CD4-positive, alpha-beta T cell treated with Interleukin-15 for 4 hours (primary cell): ENCODE measurements at regions not wholly inside any gene's neighbourhood (a gene's known extent, or its start where the extent isn't known, plus 50 kb on each side); places are given as distances from the start of the nearest gene placed in this dataset.
"Not testable (repeated sequence)": the region's sequence is repeated elsewhere in the genome, so short reads cannot be mapped to it uniquely, and the experiment has no call there.

Experiments used
- DNase-seq: peaks from one replicate; pipeline ENCODE4 v3.0.0-alpha.2; 2020; ENCODE audit warnings: low spot score

GRCh38 chr7:10593080-10593479 is 380.6 kb upstream of the PHF14 start:
- DNase-seq: no peak

GRCh38 chr7:10596827-10597226 is 376.8 kb upstream of the PHF14 start:
- DNase-seq: no peak

GRCh38 chr7:10604128-10604527 is 369.5 kb upstream of the PHF14 start:
- no peak for DNase-seq

- DNase-seq: no peak
Observed at GRCh38 chr7:10612950-10613349, 360.7 kb upstream of the PHF14 start.

GRCh38 chr7:10618953-10619352 is 354.7 kb upstream of the PHF14 start:
- DNase-seq: no peak

GRCh38 chr7:10632712-10633111 is 341.0 kb upstream of the PHF14 start:
- DNase-seq: no peak

- no peak for DNase-seq
Observed at GRCh38 chr7:10634239-10634638, 339.4 kb upstream of the PHF14 start.

GRCh38 chr7:10637991-10638390 is 335.7 kb upstream of the PHF14 start:
- DNase-seq: no peak

- no peak for DNase-seq
Observed at GRCh38 chr7:10643545-10643944, 330.1 kb upstream of the PHF14 start.

- no peak for DNase-seq
Observed at GRCh38 chr7:10644849-10645248, 328.8 kb upstream of the PHF14 start.

GRCh38 chr7:10646194-10646593 is 327.5 kb upstream of the PHF14 start:
- no peak for DNase-seq

GRCh38 chr7:10648289-10648688 is 325.4 kb upstream of the PHF14 start:
- no peak for DNase-seq

GRCh38 chr7:10649120-10649519 is 324.6 kb upstream of the PHF14 start:
- not testable (repeated sequence) for DNase-seq

GRCh38 chr7:10655031-10655430 is 318.6 kb upstream of the PHF14 start:
- no peak for DNase-seq

- no peak for DNase-seq
Observed at GRCh38 chr7:10657201-10657600, 316.5 kb upstream of the PHF14 start.

GRCh38 chr7:10657837-10658236 is 315.8 kb upstream of the PHF14 start:
- DNase-seq: no peak

- no peak for DNase-seq
Observed at GRCh38 chr7:10662491-10662890, 311.2 kb upstream of the PHF14 start.

- no peak for DNase-seq
Observed at GRCh38 chr7:10662982-10663884, 310.4 kb upstream of the PHF14 start.

- no peak for DNase-seq
Observed at GRCh38 chr7:10672186-10672585, 301.5 kb upstream of the PHF14 start.

- DNase-seq: no peak
Observed at GRCh38 chr7:10677211-10677610, 296.5 kb upstream of the PHF14 start.

GRCh38 chr7:10677668-10678232 is 295.9 kb upstream of the PHF14 start:
- no peak for DNase-seq

- no peak for DNase-seq
Observed at GRCh38 chr7:10684606-10685005, 289.1 kb upstream of the PHF14 start.

- no peak for DNase-seq
Observed at GRCh38 chr7:10685040-10685439, 288.6 kb upstream of the PHF14 start.

- DNase-seq: no peak
Observed at GRCh38 chr7:10688544-10688943, 285.1 kb upstream of the PHF14 start.
